Caco-2 (cell line): ENCODE measurements at regions not wholly inside any gene's neighbourhood (a gene's known extent, or its start where the extent isn't known, plus 50 kb on each side); places are given as distances from the start of the nearest gene placed in this dataset.

Source experiments
- BruUV-seq: library from RNA; stranded (reverse); fragments of 400-500 nt; replicated peaks from 2 replicates; lab custom pipeline; 2021; lab: Mats Ljungman, UMichigan
- CTCF ChIA-PET: fragments of 300-600 bp; sonication (Branson Sonifier 250); formaldehyde crosslinking; loops from one replicate; lab custom pipeline; 2022; ENCODE audit warnings: antibody characterized with exemption; lab: Charles Lee
- POLR2A ChIA-PET: fragments of 300-600 bp; sonication (Branson Sonifier 250); formaldehyde crosslinking; loops from one replicate; lab custom pipeline; 2022; ENCODE audit warnings: antibody characterized with exemption; lab: Charles Lee
- DNase-seq, 2 experiments: peaks; one replicate each; pipeline versions ENCODE4 v3.0.0 to v3.0.0-alpha.2; 2020 to 2022
- H3K27me3 ChIP-seq: replicated peaks from 2 replicates; pipeline ENCODE4 v1.6.0; 2011; ENCODE audit warnings: low read length; ENCODE audit not compliant: control insufficient read depth, insufficient read depth
- H3K36me3 ChIP-seq: 2 replicates; pipeline ENCODE4 v1.5.1; 2011; ENCODE audit warnings: low read length; ENCODE audit not compliant: control insufficient read depth, insufficient read depth
- H3K4me1 ChIP-seq: fragments of 250-450 bp; sonication (Bioruptor Pico); 2 replicates; pipeline ENCODE4 v1.5.1; 2020; ENCODE audit warnings: mild to moderate bottlenecking
- H3K4me3 ChIP-seq: 2 replicates; pipeline ENCODE4 v1.5.1; 2011; ENCODE audit warnings: low read depth, mild to moderate bottlenecking, control low read depth, low read length
- H3K9me3 ChIP-seq: fragments of 250-450 bp; sonication (Bioruptor Pico); 2 replicates; pipeline ENCODE4 v1.5.1; 2020; ENCODE audit warnings: mild to moderate bottlenecking, moderate library complexity
- H3K27ac Mint-ChIP-seq: one replicate; pipeline ENCODE4 v1.8.0; 2022; ENCODE audit warnings: mixed read lengths; ENCODE audit not compliant: unreplicated experiment
- H3K27me3 Mint-ChIP-seq: one replicate; pipeline ENCODE4 v1.8.0; 2022; ENCODE audit warnings: mixed read lengths; ENCODE audit not compliant: insufficient read depth, unreplicated experiment
- H3K36me3 Mint-ChIP-seq: one replicate; pipeline ENCODE4 v1.8.0; 2022; ENCODE audit warnings: mild to moderate bottlenecking, mixed read lengths; ENCODE audit not compliant: insufficient read depth, unreplicated experiment
- H3K4me1 Mint-ChIP-seq: one replicate; pipeline ENCODE4 v1.8.0; 2022; ENCODE audit warnings: low read depth, mixed read lengths; ENCODE audit not compliant: unreplicated experiment
- H3K4me3 Mint-ChIP-seq: one replicate; pipeline ENCODE4 v1.8.0; 2022; ENCODE audit warnings: mild to moderate bottlenecking, moderate library complexity, mixed read lengths; ENCODE audit not compliant: unreplicated experiment
- H3K9me3 Mint-ChIP-seq: one replicate; pipeline ENCODE4 v1.8.0; 2022; ENCODE audit warnings: mixed read lengths; ENCODE audit not compliant: unreplicated experiment
- intact Hi-C: fragments of 100-400 bp; cut with micrococcal nuclease; formaldehyde crosslinking; loops from one replicate; pipeline ENCODE4 v1.10.0; 2022; ENCODE audit not compliant: unreplicated experiment
- TF ChIP-seq, protein P1 (sequence below), 2 experiments: fragments of 200-600 bp in 1 of 2; IDR thresholded peaks; 1 replicate in 1 of 2; 2 replicates in 1 of 2; pipeline versions ENCODE4 v1.5.1 to v1.8.0; 2011 to 2022; ENCODE audit warnings: antibody characterized with exemption in 1 of 2, control low read depth in 1 of 2, inconsistent platforms in 1 of 2, low read depth in 1 of 2, low read length in 1 of 2, mild to moderate bottlenecking in 1 of 2, moderate library complexity in 1 of 2; ENCODE audit not compliant: insufficient read depth in 1 of 2, severe bottlenecking in 1 of 2, unreplicated experiment in 1 of 2

DNA sequence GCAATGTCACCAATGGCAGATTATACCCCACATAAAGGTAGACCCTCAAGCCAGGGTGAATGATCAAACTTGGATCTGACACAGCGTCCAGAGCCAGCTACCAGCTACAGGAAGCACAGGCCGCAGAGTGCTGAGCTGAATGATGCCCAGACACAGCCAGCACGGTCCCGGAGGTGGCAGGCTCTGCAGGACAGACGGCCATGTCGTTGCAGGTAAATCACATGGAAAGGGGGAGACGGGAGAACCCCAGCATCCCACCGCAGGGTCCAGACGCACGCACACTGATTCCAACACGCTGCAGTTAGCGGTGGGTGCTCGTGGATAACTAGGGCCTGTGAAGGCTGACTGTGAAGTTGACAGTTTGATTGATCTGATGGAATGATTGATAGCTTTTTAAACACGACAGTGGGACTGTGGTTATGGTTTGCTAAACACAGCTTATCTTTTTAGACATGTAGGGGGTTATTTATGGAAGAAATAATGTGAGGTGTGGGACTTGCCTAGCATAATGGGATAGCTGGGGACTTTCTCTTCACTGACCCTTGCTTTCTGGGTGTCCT, 228.5 kb downstream of the ERMARD start:
- ChIA-PET CTCF (no interaction called here), POLR2A (interaction anchor here (0.5 kb wide), 1 partner anchor 38 kb away, joined by 3 read pairs; no protein-coding TSS in a partner anchor)
- Mint-ChIP-seq H3K9me3 (no peaks in the 10 kb centered on the region), H3K27ac (no peak overlapping the region), H3K27me3 (no peaks in the 10 kb centered on the region), H3K4me1 (no peaks in the 10 kb centered on the region), H3K36me3 (no peaks in the 10 kb centered on the region), H3K4me3 (no peak overlapping the region)
- BruUV-seq: no TSS peak
- H3K9me3 ChIP-seq: no peaks in the 10 kb centered on the region
- intact Hi-C loops: no loop called here
- no peaks in the 10 kb centered on the region for H3K36me3 ChIP-seq
- no peaks in the 10 kb centered on the region for H3K27me3 ChIP-seq
- TF ChIP-seq, protein P1, sequence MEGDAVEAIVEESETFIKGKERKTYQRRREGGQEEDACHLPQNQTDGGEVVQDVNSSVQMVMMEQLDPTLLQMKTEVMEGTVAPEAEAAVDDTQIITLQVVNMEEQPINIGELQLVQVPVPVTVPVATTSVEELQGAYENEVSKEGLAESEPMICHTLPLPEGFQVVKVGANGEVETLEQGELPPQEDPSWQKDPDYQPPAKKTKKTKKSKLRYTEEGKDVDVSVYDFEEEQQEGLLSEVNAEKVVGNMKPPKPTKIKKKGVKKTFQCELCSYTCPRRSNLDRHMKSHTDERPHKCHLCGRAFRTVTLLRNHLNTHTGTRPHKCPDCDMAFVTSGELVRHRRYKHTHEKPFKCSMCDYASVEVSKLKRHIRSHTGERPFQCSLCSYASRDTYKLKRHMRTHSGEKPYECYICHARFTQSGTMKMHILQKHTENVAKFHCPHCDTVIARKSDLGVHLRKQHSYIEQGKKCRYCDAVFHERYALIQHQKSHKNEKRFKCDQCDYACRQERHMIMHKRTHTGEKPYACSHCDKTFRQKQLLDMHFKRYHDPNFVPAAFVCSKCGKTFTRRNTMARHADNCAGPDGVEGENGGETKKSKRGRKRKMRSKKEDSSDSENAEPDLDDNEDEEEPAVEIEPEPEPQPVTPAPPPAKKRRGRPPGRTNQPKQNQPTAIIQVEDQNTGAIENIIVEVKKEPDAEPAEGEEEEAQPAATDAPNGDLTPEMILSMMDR (IDR thresholded peaks at IDR 0.05; ENCODE audit: insufficient read depth in 1 of 2, low read depth in 1 of 2, low read length in 1 of 2, severe bottlenecking in 1 of 2, unreplicated experiment in 1 of 2): no peak
- H3K4me3 ChIP-seq: no peak overlapping the region
- H3K4me1 ChIP-seq: no peaks in the 10 kb centered on the region
- no peak for DNase-seq

GRCh38 chr6:169978615-169979161, 227.3 kb downstream of the ERMARD start:
- CTCF ChIA-PET: no interaction called here
- no peak overlapping the region for H3K4me3 Mint-ChIP-seq
- no peak overlapping the region for H3K27ac Mint-ChIP-seq
- intact Hi-C loops: no loop called here
- H3K9me3 ChIP-seq: no peaks in the 10 kb centered on the region
- POLR2A ChIA-PET: no interaction called here
- no peaks in the 10 kb centered on the region for H3K4me1 ChIP-seq
- H3K9me3 Mint-ChIP-seq: no peaks in the 10 kb centered on the region
- no peaks in the 10 kb centered on the region for H3K36me3 Mint-ChIP-seq
- no peaks in the 10 kb centered on the region for H3K27me3 Mint-ChIP-seq
- H3K36me3 ChIP-seq: no peaks in the 10 kb centered on the region
- TF ChIP-seq, protein P1 (IDR thresholded peaks at IDR 0.05; ENCODE audit: insufficient read depth in 1 of 2, low read depth in 1 of 2, low read length in 1 of 2, severe bottlenecking in 1 of 2, unreplicated experiment in 1 of 2): no peak
- H3K4me3 ChIP-seq: no peak overlapping the region
- H3K4me1 Mint-ChIP-seq: no peaks in the 10 kb centered on the region
- no peak for DNase-seq
- BruUV-seq: no TSS peak
- no peaks in the 10 kb centered on the region for H3K27me3 ChIP-seq

GRCh38 chr6:169977434-169978265, 226.2 kb downstream of the ERMARD start:
- Mint-ChIP-seq H3K4me1 (no peaks in the 10 kb centered on the region), H3K27ac (no peak overlapping the region), H3K36me3 (no peaks in the 10 kb centered on the region), H3K27me3 (no peaks in the 10 kb centered on the region), H3K9me3 (no peaks in the 10 kb centered on the region), H3K4me3 (no peak overlapping the region)
- no peak overlapping the region for H3K4me3 ChIP-seq
- POLR2A ChIA-PET: no interaction called here
- BruUV-seq: no TSS peak
- CTCF ChIA-PET: no interaction called here
- peak in 1 of 2 experiments; percentile 13 for DNase-seq
- no peaks in the 10 kb centered on the region for H3K4me1 ChIP-seq
- intact Hi-C loops: no loop called here
- no peaks in the 10 kb centered on the region for H3K9me3 ChIP-seq
- H3K27me3 ChIP-seq: no peaks in the 10 kb centered on the region
- TF ChIP-seq, protein P1 (IDR thresholded peaks at IDR 0.05; ENCODE audit: insufficient read depth in 1 of 2, low read depth in 1 of 2, low read length in 1 of 2, severe bottlenecking in 1 of 2, unreplicated experiment in 1 of 2): no peak
- H3K36me3 ChIP-seq: no peaks in the 10 kb centered on the region
